H9 (cell line): ENCODE measurements at regions not wholly inside any gene's neighbourhood (a gene's known extent, or its start where the extent isn't known, plus 50 kb on each side); places are given as distances from the start of the nearest gene placed in this dataset.

Experiments
- DNase-seq: peaks from one replicate; pipeline ENCODE4 v3.0.0-alpha.2; 2017
- H2AFZ ChIP-seq: one replicate; pipeline ENCODE4 v1.6.1; 2013; ENCODE audit warnings: mild to moderate bottlenecking, low read length, control low read depth, moderate library complexity
- H2AK5ac ChIP-seq: 2 replicates; pipeline ENCODE4 v1.6.1; 2013; ENCODE audit warnings: low read length, control low read depth, mixed read lengths; ENCODE audit not compliant: insufficient read length
- H2BK120ac ChIP-seq: one replicate; pipeline ENCODE4 v1.6.1; 2013; ENCODE audit warnings: low read depth, mild to moderate bottlenecking, low read length, control low read depth, inconsistent platforms; ENCODE audit not compliant: poor library complexity, severe bottlenecking
- H2BK12ac ChIP-seq: 2 replicates; pipeline ENCODE4 v1.6.1; 2013; ENCODE audit warnings: low read length, control low read depth, mixed read lengths, low read depth; ENCODE audit not compliant: insufficient read length
- H2BK15ac ChIP-seq: 2 replicates; pipeline ENCODE4 v1.6.1; 2013; ENCODE audit warnings: low read depth, low read length, control low read depth
- H2BK20ac ChIP-seq: one replicate; pipeline ENCODE4 v1.6.1; 2013; ENCODE audit warnings: low read depth, mild to moderate bottlenecking, low read length, control low read depth, inconsistent platforms; ENCODE audit not compliant: poor library complexity, severe bottlenecking
- H2BK5ac ChIP-seq: 2 replicates; pipeline ENCODE4 v1.6.1; 2013; ENCODE audit warnings: low read length, control low read depth, mixed read lengths; ENCODE audit not compliant: insufficient read length
- H3K14ac ChIP-seq: 2 replicates; pipeline ENCODE4 v1.6.1; 2013; ENCODE audit warnings: low read length, control low read depth; ENCODE audit not compliant: insufficient read depth
- H3K18ac ChIP-seq: 2 replicates; pipeline ENCODE4 v1.6.1; 2013; ENCODE audit warnings: low read depth, mild to moderate bottlenecking, mixed read lengths, low read length, control low read depth; ENCODE audit not compliant: insufficient read length
- H3K23ac ChIP-seq: 2 replicates; pipeline ENCODE4 v1.6.1; 2013; ENCODE audit warnings: low read length, control low read depth, mixed read lengths, low read depth; ENCODE audit not compliant: insufficient read length
- H3K23me2 ChIP-seq: 2 replicates; pipeline ENCODE4 v1.6.1; 2013; ENCODE audit warnings: low read depth, mild to moderate bottlenecking, mixed read lengths, low read length, control low read depth; ENCODE audit not compliant: insufficient read length, poor library complexity, severe bottlenecking
- H3K27ac ChIP-seq: 2 replicates; pipeline ENCODE4 v1.5.1; 2013; ENCODE audit warnings: low read length, control low read depth, mixed read lengths, low read depth; ENCODE audit not compliant: insufficient read length
- H3K27me3 ChIP-seq: 2 replicates; pipeline ENCODE4 v1.6.1; 2013; ENCODE audit warnings: low read length, control low read depth, inconsistent platforms; ENCODE audit not compliant: insufficient read depth
- H3K4ac ChIP-seq: 2 replicates; pipeline ENCODE4 v1.6.1; 2013; ENCODE audit warnings: low read depth, mild to moderate bottlenecking, control low read depth, inconsistent platforms, low read length, moderate library complexity
- H3K4me1 ChIP-seq: 2 replicates; pipeline ENCODE4 v1.6.1; 2013; ENCODE audit warnings: low read length, control low read depth, inconsistent platforms; ENCODE audit not compliant: insufficient read depth
- H3K4me2 ChIP-seq: 2 replicates; pipeline ENCODE4 v1.6.1; 2013; ENCODE audit warnings: low read length, control low read depth, mixed read lengths; ENCODE audit not compliant: insufficient read length, insufficient read depth
- H3K56ac ChIP-seq: 2 replicates; pipeline ENCODE4 v1.6.1; 2013; ENCODE audit warnings: low read depth, mild to moderate bottlenecking, mixed read lengths, low read length, control low read depth; ENCODE audit not compliant: insufficient read length
- H3K79me1 ChIP-seq: 2 replicates; pipeline ENCODE4 v1.6.1; 2013; ENCODE audit warnings: low read depth, mild to moderate bottlenecking, moderate library complexity, low read length, control low read depth, inconsistent platforms; ENCODE audit not compliant: insufficient read depth, poor library complexity, severe bottlenecking
- H3K79me2 ChIP-seq: 2 replicates; pipeline ENCODE4 v1.6.1; 2013; ENCODE audit warnings: low read length, control low read depth, inconsistent platforms; ENCODE audit not compliant: insufficient read depth
- H3K9ac ChIP-seq: 2 replicates; pipeline ENCODE4 v1.6.1; 2013; ENCODE audit warnings: low read length, control low read depth, mixed read lengths; ENCODE audit not compliant: insufficient read length; ENCODE audit errors: extremely low read depth
- H3K9me3 ChIP-seq: one replicate; pipeline ENCODE4 v1.6.1; 2013; ENCODE audit warnings: low read depth, low read length, inconsistent platforms; ENCODE audit not compliant: control insufficient read depth
- H3T11ph ChIP-seq: one replicate; pipeline ENCODE4 v1.6.1; 2013; ENCODE audit warnings: mild to moderate bottlenecking, low read length, control low read depth, inconsistent platforms
- H4K20me1 ChIP-seq: one replicate; pipeline ENCODE4 v1.6.1; 2013; ENCODE audit not compliant: control insufficient read depth, insufficient read length, insufficient read depth
- H4K5ac ChIP-seq: 2 replicates; pipeline ENCODE4 v1.6.1; 2013; ENCODE audit warnings: low read depth, mild to moderate bottlenecking, mixed read lengths, low read length, control low read depth; ENCODE audit not compliant: insufficient read length
- H4K8ac ChIP-seq: replicated peaks from 2 replicates; pipeline ENCODE4 v1.6.1; 2013; ENCODE audit warnings: low read length, control low read depth, mixed read lengths, low read depth; ENCODE audit not compliant: insufficient read length
- H4K91ac ChIP-seq: 2 replicates; pipeline ENCODE4 v1.6.1; 2013; ENCODE audit warnings: low read depth, mild to moderate bottlenecking, moderate library complexity, mixed read lengths, low read length, control low read depth; ENCODE audit not compliant: insufficient read length
- H3K27ac Mint-ChIP-seq, 3 experiments: 2 replicates in 2 of 3; 3 replicates in 1 of 3; pipeline ENCODE4 v1.8.0; 2020 to 2021; ENCODE audit warnings: mixed read lengths in 3 of 3, mild to moderate bottlenecking in 1 of 3, moderate library complexity in 1 of 3
- H3K27me3 Mint-ChIP-seq: 2 replicates; pipeline ENCODE4 v1.8.0; 2021; ENCODE audit warnings: low read depth, mild to moderate bottlenecking, moderate library complexity, mixed read lengths
- H3K36me3 Mint-ChIP-seq, 3 experiments: 2 replicates in 2 of 3; 3 replicates in 1 of 3; pipeline ENCODE4 v1.8.0; 2020 to 2021; ENCODE audit warnings: low read depth in 3 of 3, mixed read lengths in 3 of 3; ENCODE audit not compliant: insufficient read depth in 1 of 3
- H3K4me1 Mint-ChIP-seq, 2 experiments: 2 replicates each; pipeline ENCODE4 v1.8.0; 2020; ENCODE audit warnings: mixed read lengths in 2 of 2
- H3K4me3 Mint-ChIP-seq, 2 experiments: 2 replicates in 1 of 2; 3 replicates in 1 of 2; pipeline ENCODE4 v1.8.0; 2020 to 2021; ENCODE audit warnings: mild to moderate bottlenecking in 2 of 2, mixed read lengths in 2 of 2, moderate library complexity in 1 of 2
- H3K9me3 Mint-ChIP-seq, 2 experiments: 2 replicates in 1 of 2; 3 replicates in 1 of 2; pipeline ENCODE4 v1.8.0; 2020; ENCODE audit warnings: mild to moderate bottlenecking in 2 of 2, mixed read lengths in 2 of 2, moderate library complexity in 1 of 2
- WGBS: extraction: QIAGEN DNeasy Blood & Tissue Kit; methylation state at CpG from one replicate; pipeline ENCODE4 v1.1.7; 2013; ENCODE audit warnings: missing lambda C conversion rate, low lambda C conversion rate, mixed read lengths; ENCODE audit not compliant: insufficient read length; ENCODE audit errors: extremely low coverage; 5-methylcytosine and 5-hydroxymethylcytosine counted together
- TF ChIP-seq, protein P1 (sequence below): fragments of 200-600 bp; sonication (generic); conservative IDR thresholded peaks from 3 replicates; pipeline ENCODE4 v1.8.0; 2021; ENCODE audit warnings: antibody characterized with exemption, mild to moderate bottlenecking

- Histone ChIP-seq H4K5ac (no peak overlapping the region), H2BK120ac (no peak overlapping the region), H4K8ac (no peak overlapping the region), H2BK12ac (no peak overlapping the region), H3K9ac (no peak overlapping the region), H2BK5ac (no peak overlapping the region), H2BK20ac (no peak overlapping the region), H3K79me2 (no peaks in the 10 kb centered on the region), H4K91ac (no peak overlapping the region), H3K4ac (no peak overlapping the region), H4K20me1 (no peaks in the 10 kb centered on the region), H3K27ac (no peak overlapping the region), H2BK15ac (no peak overlapping the region), H3K79me1 (no peaks in the 10 kb centered on the region), H3K56ac (no peak overlapping the region), H3K23ac (no peak overlapping the region), H3K9me3 (no peaks in the 10 kb centered on the region), H3K27me3 (no peaks in the 10 kb centered on the region), H2AFZ (no peak overlapping the region), H3T11ph (no peak overlapping the region), H3K18ac (no peak overlapping the region), H3K23me2 (no peaks in the 10 kb centered on the region), H3K4me1 (no peaks in the 10 kb centered on the region), H2AK5ac (no peak overlapping the region), H3K14ac (no peak overlapping the region), H3K4me2 (no peak overlapping the region)
- no peaks in the 10 kb centered on the region for H3K36me3 Mint-ChIP-seq
- H3K27me3 Mint-ChIP-seq = peaks cover 1% of the 10 kb centered on the region; the same call in 1 of the 2 replicates
- whole genome bisulfite sequencing = no CpG with 5 or more reads among the region's 4 CpGs
- H3K27ac Mint-ChIP-seq = no peak overlapping the region
- no peaks in the 10 kb centered on the region for H3K4me1 Mint-ChIP-seq
- no peak overlapping the region for H3K4me3 Mint-ChIP-seq
- TF ChIP-seq, protein P1, sequence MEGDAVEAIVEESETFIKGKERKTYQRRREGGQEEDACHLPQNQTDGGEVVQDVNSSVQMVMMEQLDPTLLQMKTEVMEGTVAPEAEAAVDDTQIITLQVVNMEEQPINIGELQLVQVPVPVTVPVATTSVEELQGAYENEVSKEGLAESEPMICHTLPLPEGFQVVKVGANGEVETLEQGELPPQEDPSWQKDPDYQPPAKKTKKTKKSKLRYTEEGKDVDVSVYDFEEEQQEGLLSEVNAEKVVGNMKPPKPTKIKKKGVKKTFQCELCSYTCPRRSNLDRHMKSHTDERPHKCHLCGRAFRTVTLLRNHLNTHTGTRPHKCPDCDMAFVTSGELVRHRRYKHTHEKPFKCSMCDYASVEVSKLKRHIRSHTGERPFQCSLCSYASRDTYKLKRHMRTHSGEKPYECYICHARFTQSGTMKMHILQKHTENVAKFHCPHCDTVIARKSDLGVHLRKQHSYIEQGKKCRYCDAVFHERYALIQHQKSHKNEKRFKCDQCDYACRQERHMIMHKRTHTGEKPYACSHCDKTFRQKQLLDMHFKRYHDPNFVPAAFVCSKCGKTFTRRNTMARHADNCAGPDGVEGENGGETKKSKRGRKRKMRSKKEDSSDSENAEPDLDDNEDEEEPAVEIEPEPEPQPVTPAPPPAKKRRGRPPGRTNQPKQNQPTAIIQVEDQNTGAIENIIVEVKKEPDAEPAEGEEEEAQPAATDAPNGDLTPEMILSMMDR = no peak
- H3K9me3 Mint-ChIP-seq = no peaks in the 10 kb centered on the region
- no peak for DNase-seq
These were observed 330.5 kb downstream of the ETAA1 start for GRCh38 chr2:67727623-67728022.
